ENCODE measurements at regions not wholly inside any gene's neighbourhood (a gene's known extent, or its start where the extent isn't known, plus 50 kb on each side); places are given as distances from the start of the nearest gene placed in this dataset.

GRCh38 chr13:31952641-31953380, 78.8 kb upstream of the FRY start:
- H3K27me3 ChIP-seq (ENCODE audit: control insufficient read depth in 1 of 2, insufficient read depth in 2 of 2, low read length in 2 of 2): peaks cover 0 to 3% of the 10 kb centered on the region in 2 experiments; a peak in 1 of 5 replicates
- H3K36me3 ChIP-seq (replicated peaks in 1 of 2; ENCODE audit: control insufficient read depth in 1 of 2, insufficient read depth in 2 of 2, low read length in 2 of 2): no peaks in the 10 kb centered on the region
- H2AFZ ChIP-seq (ENCODE audit: low read length): no peak overlapping the region
- no peak overlapping the region for H3K9ac ChIP-seq (ENCODE audit: insufficient read depth, low read depth, low read length)
- POLR2A ChIA-PET: no interaction called here
- 85% methylated on average over 30 of the region's 40 CpGs for WGBS (ENCODE audit: low lambda C conversion rate)
- no TSS peak for BruUV-seq (replicated peaks)
- FAIRE-seq (no peak), ATAC-seq (no peak), DNase-seq (ENCODE audit: low spot score) (no peak)
- no peak overlapping the region for H3K27ac ChIP-seq (ENCODE audit: extremely low read length, insufficient read depth, low read length)
- H3K4me1 ChIP-seq (ENCODE audit: insufficient read depth, low read length): no peaks in the 10 kb centered on the region
- CTCF ChIA-PET (ENCODE audit: low intra/inter-chr PET ratio, low total read pairs): no interaction called here
- H3K4me2 ChIP-seq (ENCODE audit: low read depth, low read length): no peak overlapping the region
- H3K9me3 ChIP-seq (ENCODE audit: low read length): no peaks in the 10 kb centered on the region
- intact Hi-C loops (cut with micrococcal nuclease; ENCODE audit: unreplicated experiment) (no loop called here), in situ Hi-C loops (cut with HindIII; ENCODE audit: extremely low pct_ligation_motif_present, low pct_unique_long_range_greater_than_20kb) (no loop called here)
- no peak overlapping the region for H3K4me3 ChIP-seq (replicated peaks in 1 of 3; ENCODE audit: insufficient read depth in 1 of 3, low read depth in 2 of 3, low read length in 3 of 3)
- no peaks in the 10 kb centered on the region for H4K20me1 ChIP-seq (ENCODE audit: insufficient read depth, low read length)
- TF ChIP-seq HNRNPLL (IDR thresholded peaks at IDR 0.05; ENCODE audit: low read depth, low read length, poor library complexity, severe bottlenecking): no peak
- no peak for TF ChIP-seq ZIK1 (CRISPR knock-in tag; IDR thresholded peaks at IDR 0.05; ENCODE audit: borderline replicate concordance, low read depth)
- TF ChIP-seq ELF3 (CRISPR knock-in tag; IDR thresholded peaks at IDR 0.05): no peak
- no peak for TF ChIP-seq SALL1 (CRISPR knock-in tag; IDR thresholded peaks at IDR 0.05)
- no peak for TF ChIP-seq ZNF362 (CRISPR knock-in tag; IDR thresholded peaks at IDR 0.05; ENCODE audit: borderline replicate concordance)
- TF ChIP-seq KDM5A (IDR thresholded peaks at IDR 0.05; ENCODE audit: borderline replicate concordance, low read length): no peak
- no peak for TF ChIP-seq SSRP1 (CRISPR knock-in tag; IDR thresholded peaks at IDR 0.05)
- no peak for TF ChIP-seq CAMTA2 (CRISPR knock-in tag; IDR thresholded peaks at IDR 0.05; ENCODE audit: borderline replicate concordance)
- no peak for TF ChIP-seq PRDM15 (CRISPR knock-in tag; IDR thresholded peaks at IDR 0.05)
- TF ChIP-seq SUZ12 (IDR thresholded peaks at IDR 0.05; ENCODE audit: low read depth, low read length): no peak
- TF ChIP-seq SP1 (IDR thresholded peaks at IDR 0.05): no peak
- no peak for TF ChIP-seq SP1 (CRISPR knock-in tag; IDR thresholded peaks at IDR 0.05)
- no peak for TF ChIP-seq BATF2 (CRISPR knock-in tag; IDR thresholded peaks at IDR 0.05)
- no peak for TF ChIP-seq MZF1 (CRISPR knock-in tag; IDR thresholded peaks at IDR 0.05; ENCODE audit: borderline replicate concordance)
- H3K79me2 ChIP-seq (ENCODE audit: insufficient read depth, low read length): no peaks in the 10 kb centered on the region
